Psoas muscle (tissue), 7 donors: ENCODE measurements at regions not wholly inside any gene's neighbourhood (a gene's known extent, or its start where the extent isn't known, plus 50 kb on each side); places are given as distances from the start of the nearest gene placed in this dataset.

Experiments used
- ATAC-seq, 4 donors: fragments of 200-7000 bp; cut with Tn5 transposase; one replicate each; pipeline ENCODE4 v1.9.1; 2020; ENCODE audit warnings: moderate library complexity in 3 of 4, mild to moderate bottlenecking in 2 of 4
- DNase-seq, 2 donors: peaks; one replicate each; pipeline ENCODE4 v3.0.0-alpha.2; 2020
- H3K27ac ChIP-seq: fragments of 200-600 bp; one replicate; pipeline ENCODE4 v1.8.0; 2022
- H3K27me3 ChIP-seq, 3 donors: fragments of 200-600 bp in 1 of 3; one replicate each; pipeline versions ENCODE4 v1.6.1 to v1.8.0; 2013 to 2022; ENCODE audit warnings: low read length in 2 of 3, mild to moderate bottlenecking in 2 of 3, moderate library complexity in 1 of 3; ENCODE audit not compliant: insufficient read depth in 3 of 3
- H3K36me3 ChIP-seq, 2 donors: fragments of 200-600 bp in 1 of 2; one replicate each; pipeline versions ENCODE4 v1.6.1 to v1.8.0; 2013 to 2022; ENCODE audit warnings: low read depth in 1 of 2, mild to moderate bottlenecking in 1 of 2, moderate library complexity in 1 of 2; ENCODE audit not compliant: insufficient read depth in 1 of 2
- H3K4me1 ChIP-seq: fragments of 200-600 bp; one replicate; pipeline ENCODE4 v1.8.0; 2022
- H3K4me3 ChIP-seq: fragments of 200-600 bp; one replicate; pipeline ENCODE4 v1.8.0; 2022; ENCODE audit warnings: mild to moderate bottlenecking
- H3K9me3 ChIP-seq: fragments of 200-600 bp; one replicate; pipeline ENCODE4 v1.8.0; 2022
- CTCF ChIP-seq: fragments of 200-600 bp; IDR thresholded peaks from one replicate; pipeline ENCODE4 v1.8.0; 2022; ENCODE audit warnings: antibody characterized with exemption
- WGBS, 3 donors: extraction: QIAGEN DNeasy Blood & Tissue Kit; methylation state at CpG; one replicate each; pipeline versions ENCODE4 v1.1.6 to v1.1.7; 2013; 5-methylcytosine and 5-hydroxymethylcytosine counted together
- intact Hi-C, 2 donors: fragments of 100-400 bp; cut with DNase I; formaldehyde crosslinking; loops; one replicate each; pipeline versions ENCODE4 v1.11.0 to v1.14.2; 2022
- donor health status: healthy with polysubstance abuse.
- donor health status: DM: no; HTN: no; CAD: no; lungs with moderate emphysema.
- donor health status: Bipolar disorder and iron deficiency.
- donor health status: healthy.
- donor health status: DM: yes; HTN: yes; CAD: no.
- donor health status: DM: no; HTN: no; CAD: no.
- donor health status: DM: yes; HTN: yes; CAD: no.

- ATAC-seq = no peak
- WGBS, 3 donors = 72 to 79% (median 77%) methylated on average over 1 of the region's 1 CpG
- Histone ChIP-seq H3K27ac (no peak overlapping the region), H3K4me3 (no peak overlapping the region), H3K27me3 (no peaks in the 10 kb centered on the region), H3K4me1 (no peaks in the 10 kb centered on the region), H3K9me3 (no peaks in the 10 kb centered on the region), H3K36me3 (no peaks in the 10 kb centered on the region)
- TF ChIP-seq CTCF = no peak
- DNase-seq = no peak
- intact Hi-C loops = no loop called here
Observed at GRCh38 chr1:238191170-238191569, 300.4 kb upstream of the ZP4 start.

- ATAC-seq (no peak), DNase-seq (no peak)
- no peak overlapping the region for H3K27ac ChIP-seq
- H3K9me3 ChIP-seq = no peaks in the 10 kb centered on the region
- H3K4me3 ChIP-seq = no peak overlapping the region
- H3K27me3 ChIP-seq = no peaks in the 10 kb centered on the region
- intact Hi-C loops = no loop called here
- no peaks in the 10 kb centered on the region for H3K36me3 ChIP-seq
- no peaks in the 10 kb centered on the region for H3K4me1 ChIP-seq
- TF ChIP-seq CTCF = no peak
- 89 to 93% (median 90%) methylated on average over 3 of the region's 3 CpGs for WGBS, 3 donors
Observed at GRCh38 chr1:238187575-238187949, 296.8 kb upstream of the ZP4 start.

GRCh38 chr1:238186887-238187574 lies 296.3 kb upstream of the ZP4 start:
- H3K4me3 ChIP-seq = no peak overlapping the region
- no peak for TF ChIP-seq CTCF
- no peaks in the 10 kb centered on the region for H3K36me3 ChIP-seq
- DNase-seq (no peak), ATAC-seq (no peak)
- WGBS, 3 donors = 91 to 94% (median 93%) methylated on average over 4 of the region's 4 CpGs
- no peaks in the 10 kb centered on the region for H3K4me1 ChIP-seq
- H3K9me3 ChIP-seq = no peaks in the 10 kb centered on the region
- no peak overlapping the region for H3K27ac ChIP-seq
- intact Hi-C loops = no loop called here
- no peaks in the 10 kb centered on the region for H3K27me3 ChIP-seq

- DNase-seq (no peak), ATAC-seq (no peak)
- Histone ChIP-seq H3K9me3 (no peaks in the 10 kb centered on the region), H3K27me3 (no peaks in the 10 kb centered on the region), H3K4me1 (no peaks in the 10 kb centered on the region), H3K27ac (no peak overlapping the region), H3K36me3 (no peaks in the 10 kb centered on the region), H3K4me3 (no peak overlapping the region)
- intact Hi-C loops = no loop called here
- no peak for TF ChIP-seq CTCF
- 59 to 62% (median 60%) methylated on average over 7 of the region's 7 CpGs for WGBS, 3 donors
Observed at GRCh38 chr1:238177960-238178645, 287.4 kb upstream of the ZP4 start.
